NCI-H2196 (cell line): ENCODE measurements at regions not wholly inside any gene's neighbourhood (a gene's known extent, or its start where the extent isn't known, plus 50 kb on each side); places are given as distances from the start of the nearest gene placed in this dataset.

Source experiments
- DNase-seq: peaks from one replicate; lab custom pipeline; 2025; ENCODE audit not compliant: unreplicated experiment; lab: John Stamatoyannopoulos, UW

DNA sequence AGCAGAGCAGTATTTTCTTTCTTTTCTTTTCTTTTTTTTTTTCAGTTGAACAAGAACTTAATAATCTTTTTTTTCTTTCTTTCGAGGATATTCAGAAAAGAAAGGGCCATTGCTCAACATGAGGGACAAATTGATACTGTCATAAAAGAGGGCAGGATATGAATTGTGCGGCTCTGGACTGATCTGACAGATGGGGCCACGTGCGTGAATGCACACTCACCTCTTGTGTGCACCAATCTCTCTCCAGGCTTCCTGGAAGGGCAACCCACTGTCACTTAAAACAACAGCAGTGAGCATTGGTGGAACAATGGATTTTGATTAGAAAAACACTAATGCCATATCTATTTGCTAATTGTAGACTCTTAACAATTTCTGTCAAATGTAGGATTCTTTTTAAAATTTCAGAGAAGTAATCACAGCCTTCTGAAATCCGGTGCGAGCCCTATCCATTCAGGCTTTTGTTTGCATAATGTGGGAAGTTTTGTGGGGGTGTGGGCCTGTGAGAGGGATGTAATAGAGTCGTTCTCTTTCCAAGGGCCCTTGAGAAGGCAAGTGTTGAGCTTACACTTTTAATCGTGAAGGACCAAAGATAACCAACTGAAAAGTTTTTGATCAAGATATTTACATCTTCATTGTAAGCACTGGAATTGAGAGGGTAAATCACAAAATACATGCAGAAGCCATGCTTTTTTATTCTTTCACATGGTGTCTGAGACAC, 298.8 kb downstream of the SP3 start:
- no peak for DNase-seq

DNA sequence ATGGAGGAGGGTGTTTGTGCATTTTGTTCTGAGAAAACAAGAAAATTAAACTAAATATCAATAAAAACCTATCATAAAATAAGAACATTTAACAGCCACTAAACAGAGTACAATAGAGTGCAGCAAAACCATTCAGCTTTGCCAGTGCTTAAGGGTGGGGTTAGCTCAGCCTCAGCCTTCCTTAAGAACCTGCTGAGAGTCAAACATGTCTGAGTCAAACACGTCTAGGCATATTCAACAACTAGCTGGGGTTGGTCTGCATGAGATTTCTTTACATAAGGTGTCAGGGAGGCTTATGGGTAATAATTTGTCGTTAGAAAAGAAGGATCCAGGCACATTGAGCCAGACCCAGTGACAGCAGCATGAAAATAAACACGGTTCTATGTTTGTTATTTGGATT, 298.2 kb downstream of the SP3 start:
- DNase-seq, result no peak

DNA sequence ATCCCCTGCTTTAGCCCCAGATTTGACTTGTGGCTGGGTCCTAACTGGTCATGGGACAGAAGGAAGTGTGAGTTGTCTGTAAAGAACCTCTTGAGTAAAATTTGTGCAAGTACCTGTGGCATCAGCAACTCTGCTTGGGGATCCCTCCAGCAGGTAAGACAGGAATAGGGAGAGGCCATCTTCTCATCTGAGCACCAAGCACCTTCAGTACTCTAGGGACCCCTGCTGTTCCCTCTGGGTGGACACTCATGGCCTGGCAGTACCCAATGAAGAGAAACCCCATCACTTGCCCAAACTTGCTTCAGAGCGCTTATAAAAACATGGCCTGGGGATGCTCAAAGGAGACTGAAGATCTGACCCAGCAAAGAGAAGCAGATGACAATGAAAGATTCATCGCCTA, 297.8 kb downstream of the SP3 start:
- no peak for DNase-seq

DNA sequence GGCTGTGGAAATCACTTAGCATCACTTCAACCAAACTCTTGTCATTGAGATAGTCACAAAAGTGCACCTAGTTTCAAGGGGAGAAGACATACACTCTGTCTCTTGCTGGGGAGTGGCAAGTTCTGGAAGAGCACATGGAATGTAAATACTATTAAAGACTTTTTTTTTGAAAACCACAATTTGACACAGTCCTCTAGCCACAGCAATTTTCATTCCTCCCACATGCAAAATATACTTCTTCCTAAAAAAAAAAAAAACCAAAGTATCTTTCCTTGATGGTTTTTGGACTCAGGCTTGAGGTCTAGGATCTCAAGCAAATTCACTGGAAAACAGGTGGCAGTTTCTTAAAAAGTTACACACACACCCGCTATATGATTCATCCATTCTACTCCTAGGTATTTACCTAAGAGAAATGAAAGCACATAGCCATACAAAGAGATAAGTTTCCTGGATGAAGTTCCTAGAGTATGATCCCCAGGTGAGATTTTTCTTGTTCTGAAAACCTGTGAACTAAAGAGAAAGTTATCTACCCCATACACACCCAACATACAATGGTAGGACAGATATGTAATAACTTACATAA, 295.8 kb downstream of the SP3 start:
- DNase-seq, result no peak

DNA sequence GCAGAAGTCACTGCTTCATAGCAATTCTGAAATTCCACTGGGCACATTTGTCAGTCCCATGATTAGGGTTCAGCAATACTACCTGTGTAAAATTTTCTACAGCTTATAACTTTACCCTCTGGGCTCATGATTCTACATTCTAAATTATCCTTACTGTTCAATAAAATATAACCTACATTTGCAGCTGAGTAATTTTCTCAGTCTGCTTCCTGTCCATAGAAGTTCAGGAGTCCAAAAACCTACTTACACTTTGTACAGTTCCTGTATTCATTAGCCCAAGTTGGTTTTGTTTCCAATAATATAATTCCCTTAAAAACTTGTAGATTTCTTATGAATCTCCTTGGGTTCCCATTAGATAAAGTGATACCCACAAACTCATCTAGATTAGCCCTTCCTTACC, 295.3 kb downstream of the SP3 start:
- no peak for DNase-seq

DNA sequence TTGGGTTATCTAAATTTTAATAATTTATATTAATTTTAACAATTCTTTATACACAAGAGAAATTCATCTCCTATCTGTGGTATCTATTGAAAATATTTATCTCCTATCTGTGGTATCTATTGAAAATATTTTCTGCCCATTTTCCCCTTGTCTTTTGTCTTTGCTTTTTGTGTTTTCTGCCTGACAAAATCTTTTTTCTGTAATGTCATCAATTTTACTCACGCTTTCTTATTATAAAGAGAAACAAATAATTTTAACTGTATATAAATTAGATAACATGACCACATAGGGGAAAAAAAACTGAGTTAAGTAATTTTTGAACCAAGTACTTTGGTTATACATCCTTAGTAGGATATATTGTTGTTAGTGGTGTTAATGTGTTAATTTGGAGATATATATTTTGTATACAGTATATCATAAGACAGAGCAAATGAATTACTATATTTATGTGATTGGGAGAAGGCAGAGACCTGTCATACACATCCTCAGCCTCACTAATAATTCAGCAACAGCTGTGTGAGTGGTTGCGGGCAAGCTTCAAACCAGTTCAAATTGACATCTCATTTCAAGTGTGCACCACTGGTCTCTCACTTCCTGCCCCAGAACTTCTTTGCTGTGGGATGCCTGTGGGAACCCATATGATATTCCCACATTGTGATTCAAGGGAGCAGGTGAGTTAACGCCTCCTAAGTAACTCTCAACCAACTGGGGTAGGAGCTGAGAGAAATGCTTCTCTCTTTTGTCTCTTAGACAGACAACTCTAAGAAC, 292.4 kb downstream of the SP3 start:
- no peak for DNase-seq

DNA sequence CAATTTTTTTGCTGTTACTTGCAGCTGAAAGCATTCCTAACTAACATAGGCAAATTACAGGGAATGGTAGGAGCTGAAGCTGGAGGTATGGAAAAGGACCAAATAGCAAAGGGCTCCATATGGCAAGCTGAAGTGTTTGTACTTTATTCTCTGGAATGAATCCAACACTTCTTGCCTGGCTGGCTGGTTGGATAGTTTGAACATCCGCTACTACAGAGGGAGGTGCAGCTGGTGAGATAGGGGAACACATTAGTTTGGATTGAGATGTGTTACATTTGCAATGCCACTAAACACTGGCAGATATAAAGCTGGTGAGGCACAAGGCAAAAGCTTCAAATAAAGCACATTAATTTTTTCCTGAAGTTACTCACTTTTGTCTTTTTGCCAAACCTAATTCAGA, 291.5 kb downstream of the SP3 start:
- DNase-seq, result no peak

DNA sequence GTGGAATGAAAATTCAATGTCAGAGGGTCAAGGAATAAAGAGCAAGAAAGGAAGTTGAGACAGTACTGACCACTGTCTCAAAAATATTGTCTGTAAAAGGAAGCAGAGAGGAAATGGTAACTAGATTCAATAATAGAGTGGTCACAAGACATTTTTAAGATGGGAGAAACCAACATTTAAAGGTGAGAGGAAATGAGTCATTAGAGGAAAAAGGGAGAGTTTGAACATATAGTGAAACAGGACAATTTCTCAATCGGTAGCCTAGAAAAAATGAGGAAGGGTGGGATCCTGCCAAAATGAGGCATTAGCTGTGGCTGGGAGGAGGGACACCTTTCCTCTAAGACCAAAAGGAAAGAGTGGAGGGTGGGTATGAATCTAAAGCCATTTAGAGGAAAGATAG, 288.5 kb downstream of the SP3 start:
- DNase-seq, result no peak

DNA sequence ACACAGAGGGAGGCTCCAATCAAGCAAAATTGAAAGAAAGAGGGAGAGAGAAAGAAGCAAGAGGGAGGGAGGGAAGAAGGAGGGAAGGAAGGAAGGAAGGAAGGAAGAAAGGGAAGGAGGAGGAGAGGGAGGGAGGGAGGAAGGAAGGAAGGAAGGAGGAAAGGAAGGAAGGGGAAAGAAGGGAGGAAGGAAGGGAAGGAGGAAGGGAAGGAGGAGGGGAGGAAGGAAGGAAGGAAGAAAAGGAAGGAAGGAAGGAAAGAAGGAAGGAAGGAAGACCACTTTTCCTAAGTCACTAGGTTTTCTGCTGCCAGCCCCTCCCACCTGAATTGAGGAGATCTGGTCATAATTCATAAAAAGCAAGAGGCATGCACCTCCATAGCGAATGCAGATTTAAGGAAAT, 287.0 kb downstream of the SP3 start:
- no peak for DNase-seq

DNA sequence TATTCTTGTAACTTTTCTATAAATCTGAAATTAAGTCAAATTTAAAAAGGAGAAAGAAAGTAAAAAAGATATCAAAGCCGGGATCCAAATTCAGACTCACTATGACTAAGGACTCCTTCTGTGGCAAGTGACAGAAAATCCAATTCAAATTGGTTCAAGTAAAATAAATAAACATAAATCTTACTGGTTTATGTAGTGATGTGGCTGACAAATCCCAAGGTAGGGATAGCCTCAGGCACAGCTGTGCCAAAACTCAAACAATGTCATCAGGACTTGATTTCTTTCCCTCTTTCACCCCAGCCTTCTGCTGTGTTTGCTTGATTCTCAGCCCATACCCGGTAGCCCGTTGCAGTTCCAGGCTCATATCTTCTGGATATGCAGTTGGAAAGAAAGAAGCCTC, 284.6 kb downstream of the SP3 start:
- no peak for DNase-seq

DNA sequence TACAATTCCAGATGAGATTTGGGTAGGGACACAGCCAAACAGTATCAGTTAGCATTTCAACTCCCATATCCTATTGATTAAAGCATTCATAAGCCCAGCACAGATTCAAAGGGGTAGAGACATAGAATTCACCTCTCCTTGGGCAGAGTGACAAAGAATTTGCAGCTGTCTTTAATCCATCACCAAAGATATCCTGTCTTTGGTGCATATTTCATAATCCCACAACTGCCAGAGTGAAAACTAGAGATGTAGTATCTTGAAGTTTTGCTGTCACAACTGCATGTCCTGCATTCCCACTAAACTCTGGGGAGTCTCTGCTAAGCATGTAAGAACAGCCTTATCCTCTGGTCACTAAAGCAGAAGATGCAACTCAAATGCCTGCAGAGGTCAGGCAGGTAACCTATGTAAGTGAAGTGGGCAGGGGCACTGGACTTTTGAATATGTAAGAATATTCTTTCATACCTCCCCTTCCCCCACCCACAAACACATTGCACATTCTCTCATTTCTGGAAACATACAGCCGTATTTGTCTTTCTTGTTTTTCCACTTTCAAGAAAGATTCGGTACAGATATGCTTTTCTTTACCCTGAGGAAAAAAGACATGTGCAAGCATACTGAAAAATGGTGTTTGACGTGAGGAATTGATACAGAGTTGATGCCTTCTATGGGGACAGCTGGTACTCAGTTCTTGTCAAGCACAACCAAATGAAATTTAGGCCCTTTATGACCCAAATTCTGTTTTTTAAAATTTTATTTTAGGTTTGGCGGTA, 283.1 kb downstream of the SP3 start:
- no peak for DNase-seq

DNA sequence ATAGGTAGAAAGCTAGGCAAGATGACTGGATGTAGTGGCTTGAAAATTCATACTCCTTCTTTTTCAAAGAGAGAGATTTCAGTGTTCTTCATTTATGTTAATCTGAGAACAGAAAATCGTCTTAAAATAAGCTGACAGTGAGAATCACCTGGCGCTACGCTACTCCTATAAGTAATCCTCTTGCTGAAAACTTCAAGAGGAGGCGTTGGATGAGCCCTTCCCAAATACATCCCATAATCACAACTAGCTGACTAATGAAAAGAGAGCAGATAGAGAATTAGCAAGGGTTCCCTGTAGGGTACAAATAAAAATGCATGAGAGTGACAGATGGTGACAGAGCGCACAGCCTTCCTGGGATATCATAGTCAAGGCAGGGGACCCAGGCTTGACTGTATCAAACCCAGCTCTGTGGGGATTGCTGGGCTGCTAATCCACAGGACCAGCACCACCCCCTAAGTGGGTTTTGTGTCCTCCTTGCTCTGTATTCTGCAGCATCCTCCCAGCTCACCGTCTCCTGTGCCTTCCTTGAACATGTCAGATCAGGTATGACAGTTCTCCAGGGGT, 280.2 kb downstream of the SP3 start:
- no peak for DNase-seq

DNA sequence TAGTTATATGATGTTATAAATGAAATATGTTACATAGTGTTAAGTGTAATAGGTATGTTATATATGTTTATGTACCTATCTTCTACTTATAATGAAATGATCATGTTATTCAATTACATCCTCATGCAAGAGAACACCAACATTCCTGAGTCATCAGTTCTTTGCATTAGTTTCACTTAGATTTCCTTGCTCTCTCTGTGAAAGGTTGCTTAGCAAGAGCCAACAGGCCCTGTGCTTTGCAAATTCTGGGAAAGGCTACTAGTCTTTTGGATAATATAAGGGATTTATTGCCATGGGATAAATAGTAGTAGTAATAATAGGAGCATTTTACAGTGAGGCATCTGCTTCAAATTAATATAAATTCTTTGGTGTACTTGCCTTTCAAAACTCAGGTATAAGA, 274.8 kb downstream of the SP3 start:
- DNase-seq, result no peak

DNA sequence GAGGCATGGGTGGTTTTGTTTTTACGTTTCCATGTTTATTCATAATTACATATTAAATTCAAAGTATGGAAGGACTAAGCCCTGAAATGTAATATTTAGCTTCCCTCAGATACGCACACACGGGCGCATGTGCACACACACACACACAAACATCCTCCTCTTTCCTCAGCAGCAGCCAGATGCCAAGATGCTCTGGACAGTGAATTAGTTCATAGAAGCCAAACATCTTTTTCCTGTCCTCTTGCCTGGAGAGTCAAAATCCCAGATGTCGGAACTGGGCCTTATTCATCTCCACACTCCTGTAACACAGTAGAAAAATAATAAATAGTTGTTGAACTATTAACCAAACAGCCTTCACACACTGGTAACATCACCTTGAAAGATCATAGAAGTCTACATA, 273.1 kb downstream of the SP3 start:
- no peak for DNase-seq

DNA sequence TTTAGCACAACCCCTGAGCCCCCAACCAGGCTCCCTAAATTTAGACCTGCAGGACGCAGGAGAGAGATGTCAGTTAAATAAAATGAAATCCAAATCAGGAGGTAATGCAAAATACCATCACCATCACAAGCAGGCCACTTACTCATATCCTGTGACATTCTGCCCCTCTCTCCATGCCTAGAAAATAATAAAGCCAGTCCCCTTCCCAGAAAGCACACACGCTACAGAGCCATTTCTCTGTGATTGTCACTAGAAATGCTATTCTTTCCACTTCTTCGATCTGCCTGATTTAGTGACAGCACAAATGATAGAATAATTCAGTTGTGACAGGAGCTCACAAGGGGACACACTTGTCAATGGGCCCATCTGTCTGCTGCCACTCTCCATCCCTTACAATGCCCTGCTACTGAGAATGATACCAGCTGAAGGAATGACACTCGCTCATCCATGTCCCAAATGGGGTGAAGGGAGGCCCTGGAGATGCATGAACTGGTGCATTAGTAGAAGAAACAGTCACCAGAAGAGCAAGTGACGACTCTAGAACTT, 272.1 kb downstream of the SP3 start:
- no peak for DNase-seq

DNA sequence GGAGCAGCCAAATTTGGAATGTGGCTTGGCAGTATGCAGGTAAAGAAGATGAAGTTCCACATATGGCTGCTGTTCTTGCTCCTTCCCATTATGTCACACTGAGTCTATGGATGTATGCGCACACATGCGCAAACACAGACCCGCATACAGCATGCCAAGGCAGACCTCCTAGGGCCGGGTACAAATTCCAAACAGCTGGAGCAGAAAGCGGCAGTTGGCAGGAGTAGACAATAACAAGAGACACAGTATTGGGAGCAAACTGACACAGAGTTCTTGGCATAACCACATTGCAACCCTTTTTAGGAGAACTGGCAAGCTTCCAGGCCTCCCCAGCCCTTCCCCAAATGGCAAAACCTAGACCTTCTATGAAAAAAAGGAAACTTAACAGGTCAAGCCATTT, 268.9 kb downstream of the SP3 start:
- no peak for DNase-seq

DNA sequence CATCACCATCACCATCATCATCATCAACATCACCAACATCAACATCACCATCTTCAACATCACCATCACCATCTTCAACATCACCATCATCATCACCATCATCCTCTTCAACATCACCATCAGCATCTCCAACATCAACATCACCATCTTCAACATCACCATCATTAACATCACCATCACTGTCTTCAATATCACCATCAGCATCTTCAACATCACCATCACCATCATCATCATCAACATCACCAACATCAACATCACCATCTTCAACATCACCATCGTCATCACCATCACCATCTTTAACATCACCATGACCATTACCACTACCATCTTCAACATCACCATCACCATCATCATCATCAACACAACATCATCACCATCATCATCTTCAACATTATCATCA, 267.2 kb downstream of the SP3 start:
- DNase-seq, result no peak

DNA sequence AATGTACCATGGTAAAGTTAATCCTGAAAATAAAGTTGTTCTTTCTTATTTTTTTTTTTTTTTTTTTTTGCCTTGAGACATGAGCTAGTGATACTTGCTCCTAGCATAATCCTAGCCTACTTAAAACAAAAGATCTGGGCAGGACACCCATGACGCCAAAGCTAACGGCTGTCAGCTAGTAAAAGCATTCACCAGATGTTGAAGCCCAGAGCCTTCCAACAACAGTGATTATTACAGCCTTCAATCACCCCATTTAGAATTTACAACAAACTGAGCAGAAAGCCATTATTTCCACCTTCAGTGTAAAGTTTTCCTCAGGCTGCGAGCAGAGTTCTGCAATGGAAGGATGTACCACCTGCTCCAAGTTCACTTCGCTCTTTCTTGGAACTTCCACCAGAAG, 259.5 kb downstream of the SP3 start:
- no peak for DNase-seq

DNA sequence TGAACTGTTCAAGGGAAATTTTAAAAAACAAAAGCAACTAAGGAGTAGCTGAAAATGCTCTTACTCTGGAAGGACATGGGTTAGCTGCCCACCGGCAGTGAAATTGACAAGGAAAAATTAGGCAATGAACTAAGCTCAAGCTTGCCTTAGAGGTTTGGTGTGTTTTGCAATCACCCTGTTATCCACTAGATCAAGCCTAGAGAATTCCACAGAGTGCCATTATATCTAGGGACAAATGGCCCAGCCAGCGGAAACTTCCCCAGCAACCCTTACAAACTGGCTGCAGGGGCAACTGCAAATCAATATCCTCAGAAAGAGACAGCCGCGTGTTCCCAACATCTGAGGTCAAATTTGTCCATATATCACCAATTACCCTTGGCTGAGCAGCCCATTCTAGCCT, 258.2 kb downstream of the SP3 start:
- DNase-seq, result no peak

DNA sequence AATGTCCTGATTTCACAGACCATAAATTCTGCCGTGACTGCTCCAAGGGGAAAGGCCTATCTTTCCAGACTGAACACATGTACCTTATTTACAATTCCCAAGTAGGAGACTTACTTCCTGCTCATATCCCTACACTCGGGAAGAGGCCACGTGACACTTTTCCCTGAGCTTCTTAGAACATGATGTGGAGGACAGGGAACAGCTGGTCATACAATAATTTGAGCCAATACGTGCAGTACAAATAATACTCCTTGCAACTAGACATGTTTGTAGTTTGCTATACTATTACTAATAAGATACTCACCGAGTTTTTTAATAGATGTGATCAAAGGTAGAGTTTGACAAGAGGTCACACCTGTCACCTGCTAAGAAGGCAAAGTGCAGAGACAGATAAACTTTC, 256.4 kb downstream of the SP3 start:
- no peak for DNase-seq

DNA sequence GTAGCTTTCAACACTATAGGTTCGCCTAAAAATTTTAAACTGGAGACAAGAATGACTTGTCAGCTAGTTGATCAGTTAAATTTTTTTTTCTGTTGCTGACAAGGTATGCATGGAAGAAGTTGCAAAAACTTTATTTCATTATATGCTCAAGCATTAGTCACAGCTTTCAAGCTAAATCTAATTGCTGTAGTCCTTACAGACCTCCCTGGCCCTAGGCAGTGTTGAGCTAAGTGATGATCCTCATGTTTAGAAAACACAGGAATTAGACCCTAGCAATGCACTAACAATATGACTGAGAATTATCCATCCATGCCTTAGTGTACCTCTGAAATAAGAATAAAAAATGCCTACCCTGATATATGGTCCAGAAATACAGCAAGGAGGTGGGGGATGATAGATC, 253.4 kb downstream of the SP3 start:
- DNase-seq, result no peak
